Chondrocyte (in vitro differentiated cells): ENCODE measurements at regions not wholly inside any gene's neighbourhood (a gene's known extent, or its start where the extent isn't known, plus 50 kb on each side); places are given as distances from the start of the nearest gene placed in this dataset.

Experiments
- DNase-seq: peaks from one replicate; pipeline ENCODE4 v3.0.0; 2021; ENCODE audit warnings: mixed read lengths, low spot score
- H3K27ac Mint-ChIP-seq: one replicate; pipeline ENCODE4 v1.8.0; 2021; ENCODE audit warnings: mild to moderate bottlenecking, moderate library complexity, mixed read lengths; ENCODE audit not compliant: unreplicated experiment
- H3K27me3 Mint-ChIP-seq: 2 replicates; pipeline ENCODE4 v1.8.0; 2021; ENCODE audit warnings: low read depth, mixed read lengths
- H3K36me3 Mint-ChIP-seq: 2 replicates; pipeline ENCODE4 v1.8.0; 2021; ENCODE audit warnings: low read depth, mixed read lengths
- H3K4me1 Mint-ChIP-seq: 2 replicates; pipeline ENCODE4 v1.8.0; 2021; ENCODE audit warnings: low read depth, mild to moderate bottlenecking, mixed read lengths
- H3K4me3 Mint-ChIP-seq: one replicate; pipeline ENCODE4 v1.8.0; 2021; ENCODE audit warnings: mild to moderate bottlenecking, moderate library complexity, mixed read lengths; ENCODE audit not compliant: unreplicated experiment
- H3K9me3 Mint-ChIP-seq: 2 replicates; pipeline ENCODE4 v1.8.0; 2021; ENCODE audit warnings: low read depth, mixed read lengths
- CTCF ChIP-seq: fragments of 200-600 bp; sonication (generic); IDR thresholded peaks from 2 replicates; pipeline ENCODE4 v1.5.0; 2021; ENCODE audit warnings: antibody characterized with exemption, mild to moderate bottlenecking, moderate library complexity

GRCh38 chr10:111789821-111790220 lies 393.7 kb downstream of the GPAM start:
- no peaks in the 10 kb centered on the region for H3K36me3 Mint-ChIP-seq
- H3K27me3 Mint-ChIP-seq, result no peaks in the 10 kb centered on the region
- H3K9me3 Mint-ChIP-seq, result peaks cover 16% of the 10 kb centered on the region
- no peak overlapping the region for H3K27ac Mint-ChIP-seq
- no peak overlapping the region for H3K4me3 Mint-ChIP-seq
- no peak for DNase-seq
- H3K4me1 Mint-ChIP-seq, result no peaks in the 10 kb centered on the region
- no peak for TF ChIP-seq CTCF

GRCh38 chr10:111801841-111802240 lies 381.7 kb downstream of the GPAM start:
- H3K4me3 Mint-ChIP-seq, result no peak overlapping the region
- H3K27me3 Mint-ChIP-seq, result no peaks in the 10 kb centered on the region
- no peak overlapping the region for H3K27ac Mint-ChIP-seq
- H3K4me1 Mint-ChIP-seq, result no peaks in the 10 kb centered on the region
- H3K36me3 Mint-ChIP-seq, result no peaks in the 10 kb centered on the region
- peaks cover 9% of the 10 kb centered on the region for H3K9me3 Mint-ChIP-seq
- no peak for TF ChIP-seq CTCF
- DNase-seq, result no peak

GRCh38 chr10:111804781-111805180 lies 378.8 kb downstream of the GPAM start:
- no peaks in the 10 kb centered on the region for H3K4me1 Mint-ChIP-seq
- no peak overlapping the region for H3K4me3 Mint-ChIP-seq
- no peaks in the 10 kb centered on the region for H3K36me3 Mint-ChIP-seq
- no peak for TF ChIP-seq CTCF
- DNase-seq, result no peak
- no peaks in the 10 kb centered on the region for H3K27me3 Mint-ChIP-seq
- peaks cover 3% of the 10 kb centered on the region for H3K9me3 Mint-ChIP-seq
- no peak overlapping the region for H3K27ac Mint-ChIP-seq

DNA sequence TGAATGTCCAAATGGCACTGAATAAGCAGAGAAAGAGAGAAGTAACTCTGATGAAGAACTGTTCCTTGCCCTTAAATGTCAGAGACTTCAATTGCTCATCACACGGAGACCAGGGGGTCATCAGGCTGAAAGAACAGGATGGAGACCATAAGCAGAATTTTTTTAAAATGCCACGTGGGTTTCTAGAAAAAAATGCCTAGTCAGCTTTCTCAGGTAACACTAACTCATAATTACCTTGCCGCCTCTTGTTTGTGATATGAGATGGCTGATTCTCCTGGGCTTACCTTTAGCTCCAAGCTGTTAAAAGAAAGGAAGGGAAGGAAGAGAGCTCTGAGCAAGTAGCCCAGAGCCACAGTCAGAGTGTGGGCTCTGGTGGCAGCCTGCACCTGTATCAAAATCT lies 372.0 kb downstream of the GPAM start:
- no peak overlapping the region for H3K4me3 Mint-ChIP-seq
- no peaks in the 10 kb centered on the region for H3K27me3 Mint-ChIP-seq
- no peak for TF ChIP-seq CTCF
- H3K9me3 Mint-ChIP-seq, result peaks cover 15% of the 10 kb centered on the region
- H3K36me3 Mint-ChIP-seq, result no peaks in the 10 kb centered on the region
- H3K4me1 Mint-ChIP-seq, result no peaks in the 10 kb centered on the region
- H3K27ac Mint-ChIP-seq, result no peak overlapping the region
- DNase-seq, result no peak

GRCh38 chr10:111820471-111820870 lies 363.1 kb downstream of the GPAM start:
- DNase-seq, result no peak
- no peak for TF ChIP-seq CTCF
- Mint-ChIP-seq H3K36me3 (no peaks in the 10 kb centered on the region), H3K4me3 (no peak overlapping the region), H3K9me3 (peaks cover 8% of the 10 kb centered on the region), H3K27ac (no peak overlapping the region), H3K27me3 (no peaks in the 10 kb centered on the region), H3K4me1 (no peaks in the 10 kb centered on the region)
